HG02610 (cell line): ENCODE measurements at regions not wholly inside any gene's neighbourhood (a gene's known extent, or its start where the extent isn't known, plus 50 kb on each side); places are given as distances from the start of the nearest gene placed in this dataset.
"Not testable (repeated sequence)": the region's sequence is repeated elsewhere in the genome, so short reads cannot be mapped to it uniquely, and the experiment has no call there.

Experiments
- ATAC-seq: cut with Tn5 transposase; IDR thresholded peaks from one replicate; pipeline ENCODE4 v1.9.1; 2021; ENCODE audit warnings: mild to moderate bottlenecking, moderate library complexity; ENCODE audit not compliant: unreplicated experiment

DNA sequence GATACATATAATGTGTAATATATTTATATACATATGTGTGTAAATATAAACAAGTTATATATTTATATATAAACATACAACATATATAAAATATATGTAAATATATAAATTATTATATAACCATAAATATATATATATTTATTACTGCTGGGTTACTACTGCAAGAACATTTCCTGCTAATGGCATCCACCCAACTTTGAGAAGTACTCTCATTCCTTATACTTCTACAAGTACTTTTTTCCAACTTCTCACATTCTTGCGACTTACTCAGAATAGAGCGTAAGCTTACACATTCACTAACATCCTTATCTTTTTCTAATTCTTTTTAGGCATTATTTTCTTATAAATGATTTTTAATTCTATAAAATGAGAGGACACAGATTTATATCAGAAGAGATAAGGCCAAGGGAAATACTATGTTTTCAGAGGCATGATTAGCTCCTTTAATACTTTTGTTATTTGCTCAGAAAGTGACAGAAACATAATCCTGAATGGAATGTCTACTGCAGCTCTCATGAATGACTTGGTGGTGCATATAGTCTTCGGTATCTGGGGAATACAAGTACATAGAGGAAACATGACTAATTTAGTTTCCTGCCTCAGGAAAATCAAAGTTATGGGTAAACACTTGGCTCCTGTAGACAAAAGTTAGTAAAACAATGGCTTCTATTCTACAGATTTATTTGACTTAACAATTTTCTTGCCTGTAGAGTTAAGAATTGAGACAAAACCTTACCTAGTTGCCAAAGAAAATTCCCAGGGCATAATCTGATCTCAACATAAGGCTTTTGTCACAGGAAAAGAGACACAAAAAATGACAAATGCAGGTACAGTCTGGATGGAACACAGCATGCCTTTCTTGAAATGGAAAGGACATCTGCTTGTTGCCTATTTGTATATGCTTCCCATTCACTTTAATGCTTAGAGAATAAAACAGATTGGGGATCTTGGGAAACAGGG lies 453.9 kb downstream of the SQOR start:
- ATAC-seq = no peak

DNA sequence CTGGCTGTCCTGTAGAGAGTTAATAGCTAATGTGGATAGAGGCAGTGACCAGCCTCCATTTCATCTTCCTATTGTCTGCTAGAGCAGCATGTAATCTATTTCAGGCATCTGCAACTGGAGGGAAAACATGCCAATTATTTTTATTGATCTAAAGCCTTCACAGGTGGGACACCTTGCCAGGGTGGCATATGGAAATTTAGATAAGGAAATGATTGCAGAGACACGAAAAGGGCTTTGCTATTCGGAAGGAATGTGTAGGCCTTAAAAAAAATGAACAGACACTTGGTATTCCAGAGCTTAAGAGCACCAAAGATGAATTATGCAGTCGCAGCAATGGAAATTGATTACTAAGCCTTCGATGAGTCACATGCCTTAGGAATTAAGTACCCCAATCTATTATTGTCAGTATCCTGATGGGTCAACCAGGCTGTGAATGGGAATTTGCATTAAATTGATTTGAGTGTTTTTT lies 454.7 kb downstream of the SQOR start:
- ATAC-seq = no peak

DNA sequence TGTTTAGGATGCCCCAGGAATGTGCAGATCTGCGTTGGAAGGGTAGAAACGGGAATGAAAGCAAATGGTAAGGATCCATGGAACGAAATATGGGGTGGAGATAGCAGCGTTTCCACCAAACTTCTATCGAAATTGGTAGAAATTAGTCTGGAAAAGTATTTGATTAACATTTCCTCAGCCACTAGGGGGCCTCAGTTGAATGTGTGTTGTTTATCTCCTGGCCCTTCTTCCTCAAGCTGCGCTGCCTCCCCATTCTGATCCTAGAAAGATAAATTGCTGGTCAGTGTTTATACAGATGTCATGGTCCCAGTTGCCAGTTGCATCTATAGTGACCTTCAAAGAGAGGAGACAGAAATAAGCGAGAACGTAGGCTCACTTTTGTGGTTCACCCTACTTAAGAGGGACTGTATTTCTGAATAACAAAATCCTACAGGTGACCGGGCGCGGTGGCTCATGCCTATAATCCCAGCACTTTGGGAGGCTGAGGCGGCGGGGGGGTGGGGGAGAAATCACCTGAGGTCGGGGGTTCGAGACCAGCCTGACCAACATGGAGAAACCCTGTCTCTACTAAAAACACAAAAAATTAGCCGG lies 457.1 kb downstream of the SQOR start:
- ATAC-seq = no peak

DNA sequence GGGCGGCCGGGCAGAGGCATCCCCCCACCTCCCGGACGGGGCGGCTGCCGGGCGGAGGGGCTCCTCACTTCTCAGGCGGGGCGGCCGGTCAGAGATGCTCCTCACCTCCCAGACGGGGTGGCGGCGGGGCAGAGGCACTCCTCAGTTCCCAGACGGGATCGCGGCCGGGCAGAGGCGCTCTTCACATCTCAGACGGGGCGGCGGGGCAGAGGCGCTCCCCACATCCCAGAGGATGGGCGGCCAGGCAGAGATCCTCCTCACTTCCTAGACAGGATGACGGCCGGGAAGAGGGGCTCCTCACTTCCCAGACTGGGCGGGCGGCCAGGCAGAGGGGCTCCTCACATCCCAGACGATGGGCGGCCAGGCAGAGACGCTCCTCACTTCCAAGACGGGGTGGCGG lies 463.2 kb downstream of the SQOR start:
- not testable (repeated sequence) for ATAC-seq

- ATAC-seq = no peak
These were observed 475.9 kb downstream of the SQOR start for GRCh38 chr15:46110755-46111154.

GRCh38 chr15:46111730-46112129 lies 476.9 kb downstream of the SQOR start:
- ATAC-seq = no peak

DNA sequence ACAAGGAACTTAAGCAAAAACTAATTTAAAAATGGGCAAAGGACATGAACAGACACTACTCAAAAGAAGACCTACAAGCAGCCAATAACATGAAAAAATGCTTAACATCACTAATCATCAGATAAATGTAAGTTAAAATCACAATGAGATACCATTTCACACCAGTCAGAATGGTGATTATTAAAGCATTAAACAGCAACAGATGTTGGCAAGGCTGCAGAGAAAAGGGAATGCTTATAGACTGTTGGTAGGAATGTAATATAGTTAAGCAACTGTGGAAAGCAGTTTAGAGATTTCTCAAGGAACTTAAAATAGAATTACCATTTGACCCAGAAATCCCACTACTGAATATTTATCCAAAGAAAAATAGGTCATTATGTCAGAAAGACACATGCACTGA lies 482.2 kb downstream of the SQOR start:
- no peak for ATAC-seq

DNA sequence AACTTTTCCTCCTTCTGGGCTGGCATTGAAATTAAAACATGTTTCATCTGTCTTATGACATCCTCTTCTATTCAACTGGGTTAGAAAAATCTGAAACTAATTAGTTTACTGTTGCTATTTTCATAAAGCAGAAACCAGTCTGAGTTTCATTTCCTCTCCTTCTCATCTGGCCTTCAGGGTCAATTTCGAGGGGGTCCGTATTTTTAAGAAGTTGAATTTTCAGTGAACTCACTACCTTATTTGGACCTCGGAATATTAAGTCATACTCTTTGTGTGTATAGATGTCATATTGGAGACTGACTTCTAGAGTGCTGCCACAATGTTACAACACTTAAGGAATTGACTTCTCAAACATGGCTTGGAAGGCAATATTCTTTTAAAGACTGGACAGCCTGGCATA lies 485.9 kb downstream of the SQOR start:
- ATAC-seq = no peak

GRCh38 chr15:46121441-46121840 lies 486.6 kb downstream of the SQOR start:
- ATAC-seq = no peak

DNA sequence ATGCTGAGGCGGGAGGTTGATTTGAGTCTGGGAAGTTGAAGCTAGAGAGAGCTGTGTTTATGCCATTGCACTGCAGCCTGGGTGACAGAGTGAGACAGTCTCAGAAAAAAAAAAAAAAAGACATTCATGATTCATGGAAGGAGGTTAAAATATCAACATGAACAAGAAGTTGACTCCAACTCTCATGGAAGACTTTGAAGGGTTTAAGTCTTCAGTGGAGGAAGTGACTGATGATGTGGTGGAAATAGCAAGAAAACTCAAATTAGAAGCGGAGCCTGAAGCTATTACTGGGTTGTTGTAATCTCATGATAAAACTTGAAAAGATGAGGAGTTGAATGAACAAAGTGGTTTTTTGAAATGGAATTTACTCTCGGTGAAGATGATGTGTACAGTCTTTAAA lies 491.8 kb downstream of the SQOR start:
- no peak for ATAC-seq

GRCh38 chr15:46127361-46127874 lies 492.6 kb downstream of the SQOR start:
- ATAC-seq = no peak

GRCh38 chr15:46129145-46129544 lies 494.3 kb downstream of the SQOR start:
- ATAC-seq = no peak

DNA sequence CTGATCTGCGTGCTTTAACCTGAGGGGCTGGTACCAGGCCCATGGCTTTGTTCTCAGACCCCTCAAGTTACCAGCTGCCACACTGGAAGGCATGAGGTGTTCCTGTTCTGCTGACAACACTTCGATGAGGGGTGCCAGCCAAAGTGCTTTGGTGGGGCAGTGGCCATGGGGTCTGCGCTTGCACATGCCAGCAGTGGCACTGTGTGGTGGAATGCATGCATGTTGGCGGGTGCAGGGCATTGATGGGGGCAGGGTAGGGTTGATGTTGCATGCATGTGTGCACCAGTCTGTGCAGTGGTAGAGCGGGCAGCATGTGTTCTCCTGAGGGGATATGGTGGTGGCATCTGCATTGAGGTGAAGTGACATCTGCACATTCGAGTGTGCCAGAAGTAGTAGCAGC lies 497.0 kb downstream of the SQOR start:
- ATAC-seq = no peak

DNA sequence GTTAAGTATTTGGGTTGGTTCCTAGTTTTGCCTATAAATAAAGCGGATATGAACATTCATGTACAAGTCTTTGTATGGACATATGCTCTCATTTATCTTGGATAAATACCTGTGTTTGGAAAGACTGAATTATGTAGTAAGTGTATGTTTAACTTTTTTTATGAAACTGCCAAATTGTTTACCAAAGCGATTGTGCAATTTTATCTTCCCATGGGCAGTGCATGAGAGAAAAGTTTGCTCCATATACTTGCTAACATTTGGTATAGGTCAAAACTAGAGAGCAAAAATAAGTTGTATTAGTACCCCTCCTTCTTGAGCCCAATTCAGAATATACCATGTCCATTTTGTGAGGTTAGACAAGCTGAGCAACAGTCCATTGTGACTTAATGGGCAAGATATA lies 502.6 kb downstream of the SQOR start:
- ATAC-seq = no peak

- no peak for ATAC-seq
These were observed 511.2 kb downstream of the SQOR start for GRCh38 chr15:46146002-46146401.

DNA sequence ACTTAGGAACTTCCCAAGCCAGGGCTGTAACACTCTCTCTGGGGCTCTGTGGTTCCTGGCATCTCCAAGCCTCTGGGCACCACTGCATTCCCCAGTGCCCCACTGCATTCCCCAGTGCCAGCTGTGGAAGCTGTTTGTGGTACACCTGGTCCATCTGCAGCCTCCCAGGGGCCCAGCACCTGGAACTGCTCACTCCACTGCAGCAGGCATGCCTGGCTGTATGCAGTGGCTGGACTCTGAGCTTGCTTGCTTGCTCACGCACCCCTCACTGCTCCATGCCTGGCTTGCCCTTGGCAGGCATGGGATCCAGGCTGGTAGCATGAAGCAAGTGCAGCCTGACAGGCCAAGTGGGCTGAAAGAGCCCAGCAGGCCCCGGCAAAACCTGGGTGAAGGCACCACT lies 512.1 kb downstream of the SQOR start:
- no peak for ATAC-seq

- ATAC-seq = no peak
These were observed 517.0 kb downstream of the SQOR start for GRCh38 chr15:46151786-46152185.

- ATAC-seq = no peak
These were observed 531.9 kb downstream of the SQOR start for GRCh38 chr15:46166750-46167149.

GRCh38 chr15:46170326-46170725 lies 535.5 kb downstream of the SQOR start:
- no peak for ATAC-seq

- ATAC-seq = no peak
These were observed 539.3 kb downstream of the SQOR start for GRCh38 chr15:46174122-46174521.

- ATAC-seq = no peak
These were observed 542.4 kb downstream of the SQOR start for GRCh38 chr15:46177219-46177618.

DNA sequence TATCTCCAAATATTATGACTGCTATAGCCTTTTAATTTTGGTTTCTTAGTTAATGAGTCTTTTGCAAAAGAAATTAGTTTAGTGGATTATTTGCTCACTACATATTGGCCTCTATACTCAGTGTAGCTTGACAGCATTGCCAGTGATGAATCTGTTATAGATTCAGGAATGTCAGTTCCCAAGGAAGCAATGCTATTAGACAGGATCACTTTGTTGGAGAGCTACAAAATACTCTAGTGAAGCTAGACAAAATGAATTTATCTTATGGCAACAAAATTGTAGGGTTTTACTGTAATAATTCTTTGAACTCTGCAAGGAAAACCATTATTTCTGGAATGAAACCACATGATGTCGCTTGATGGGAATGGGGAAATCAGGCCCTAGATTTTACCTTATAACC lies 543.3 kb downstream of the SQOR start:
- ATAC-seq = no peak
